NCI-H748 treated with DMSO at 0.1 percent for 48 hours (cell line): ENCODE measurements at regions not wholly inside any gene's neighbourhood (a gene's known extent, or its start where the extent isn't known, plus 50 kb on each side); places are given as distances from the start of the nearest gene placed in this dataset.

ENCODE experiments used
- DNase-seq: peaks from one replicate; lab custom pipeline; 2025; lab: John Stamatoyannopoulos, UW

GRCh38 chr1:239268007-239268406 lies 118.4 kb upstream of the CHRM3 start:
- no peak for DNase-seq

GRCh38 chr1:239263801-239264200 lies 122.6 kb upstream of the CHRM3 start:
- no peak for DNase-seq

- DNase-seq = no peak
Measured at GRCh38 chr1:239262538-239262937, 123.8 kb upstream of the CHRM3 start.

GRCh38 chr1:239261521-239261920 lies 124.8 kb upstream of the CHRM3 start:
- no peak for DNase-seq

DNA sequence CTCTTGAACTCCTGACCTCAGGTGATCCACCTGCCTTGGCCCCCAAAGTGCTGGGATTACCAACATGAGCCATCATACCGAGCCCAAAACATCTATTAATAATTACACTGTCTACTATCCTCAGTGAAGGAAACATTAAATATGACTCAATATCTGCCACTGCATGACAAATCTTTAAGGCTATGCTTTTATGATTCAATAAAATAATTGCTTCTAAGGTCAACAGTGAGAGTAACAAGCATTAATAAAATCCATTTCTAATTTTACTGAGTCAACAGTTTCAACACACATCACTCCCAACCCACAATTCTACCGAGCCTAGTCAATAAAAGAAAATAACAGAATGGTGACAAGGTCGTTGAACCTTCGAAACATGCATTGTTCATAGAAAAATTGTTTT lies 125.5 kb upstream of the CHRM3 start:
- DNase-seq = no peak

DNA sequence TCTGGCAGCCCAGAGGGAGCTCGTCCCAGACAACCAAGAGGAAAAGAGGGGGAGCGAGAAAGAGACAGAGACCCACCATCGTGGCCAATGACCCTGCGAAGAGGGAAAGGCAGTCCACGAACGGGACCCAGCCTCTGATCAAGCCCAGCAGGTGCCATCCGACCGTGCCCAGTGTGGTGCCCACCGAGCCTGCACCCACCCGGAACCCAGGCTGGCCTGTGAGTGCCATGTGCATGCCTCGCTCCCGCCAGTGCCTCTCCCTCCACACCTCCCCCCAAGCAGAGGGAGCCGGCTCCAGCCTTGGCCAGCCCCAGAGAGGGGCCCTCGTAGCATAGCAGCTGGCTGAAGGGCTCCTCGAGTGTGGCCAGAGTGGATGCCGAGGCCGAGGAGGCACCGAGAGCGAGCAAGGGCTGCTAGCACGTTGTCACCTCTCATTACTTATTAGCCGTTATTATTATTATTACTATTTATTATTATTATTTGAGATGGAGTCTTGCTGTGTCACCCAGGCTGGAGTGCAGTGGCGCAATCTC lies 130.7 kb upstream of the CHRM3 start:
- no peak for DNase-seq

DNA sequence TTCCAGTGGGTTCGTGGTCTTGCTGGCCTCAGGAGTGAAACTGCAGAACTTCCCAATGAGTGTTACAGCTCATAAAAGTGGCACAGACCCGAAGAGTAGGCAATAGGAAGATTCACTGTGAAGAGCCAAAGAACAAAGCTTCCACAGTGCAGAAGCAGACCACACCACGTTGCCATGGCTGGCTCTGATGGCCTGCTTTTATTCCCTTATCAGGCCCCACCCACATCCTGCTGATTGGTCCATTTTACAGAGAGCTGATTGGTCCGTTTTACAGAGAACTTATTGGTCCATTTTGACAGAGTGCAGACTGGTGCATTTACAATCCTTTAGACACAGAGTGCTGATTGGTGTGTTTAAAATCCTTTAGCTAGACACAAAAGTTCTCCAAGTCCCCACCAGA lies 131.4 kb upstream of the CHRM3 start:
- no peak for DNase-seq

DNA sequence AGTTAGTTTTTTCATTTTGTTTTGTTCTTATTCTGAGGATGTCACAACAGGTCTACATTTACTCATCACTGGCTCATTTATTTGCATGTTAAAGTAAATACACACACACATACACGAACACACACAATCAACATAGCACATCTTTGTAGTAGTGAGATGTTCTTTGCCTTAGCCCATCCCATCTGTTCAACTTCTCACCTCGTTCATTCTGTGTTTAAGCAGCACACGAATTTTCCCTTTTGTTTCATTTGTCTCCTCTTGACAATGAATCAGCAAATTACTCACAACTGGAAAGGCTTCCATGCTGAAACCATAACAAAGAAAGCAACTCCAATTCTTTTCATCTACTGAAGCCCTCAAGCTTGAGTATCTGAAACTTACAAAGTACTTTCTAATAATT lies 133.3 kb upstream of the CHRM3 start:
- DNase-seq = no peak

DNA sequence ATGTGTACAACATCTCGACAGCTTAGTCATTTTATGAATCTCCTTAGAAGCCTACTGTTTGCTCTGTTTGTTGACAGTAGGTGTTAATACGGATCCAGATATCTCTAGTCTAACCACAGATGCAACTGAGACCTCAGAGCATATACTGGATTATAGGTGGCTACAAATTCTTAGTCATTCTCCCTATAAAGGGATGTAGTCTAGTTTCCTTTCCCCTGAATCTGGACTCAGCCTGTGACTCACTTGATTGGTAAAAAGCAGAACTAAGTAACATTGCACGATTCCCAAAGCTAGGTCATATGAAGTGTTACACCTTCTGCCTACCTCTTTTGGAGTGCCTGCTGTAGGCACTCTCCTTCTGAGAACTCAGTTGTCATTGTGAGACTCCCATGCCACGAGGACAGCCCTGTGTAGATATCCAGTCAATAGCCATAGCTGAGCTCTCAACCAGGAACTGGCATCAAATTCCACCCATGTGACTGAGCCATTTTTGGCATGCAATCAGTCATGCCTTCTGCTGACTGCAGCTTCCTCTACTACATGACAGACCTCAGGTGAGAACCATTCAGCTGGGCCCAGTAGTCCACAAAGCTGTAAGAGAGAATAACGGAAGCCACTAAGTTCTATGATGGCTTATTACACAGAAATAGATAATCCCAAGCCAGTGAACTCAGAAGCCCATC lies 135.9 kb upstream of the CHRM3 start:
- DNase-seq = no peak

DNA sequence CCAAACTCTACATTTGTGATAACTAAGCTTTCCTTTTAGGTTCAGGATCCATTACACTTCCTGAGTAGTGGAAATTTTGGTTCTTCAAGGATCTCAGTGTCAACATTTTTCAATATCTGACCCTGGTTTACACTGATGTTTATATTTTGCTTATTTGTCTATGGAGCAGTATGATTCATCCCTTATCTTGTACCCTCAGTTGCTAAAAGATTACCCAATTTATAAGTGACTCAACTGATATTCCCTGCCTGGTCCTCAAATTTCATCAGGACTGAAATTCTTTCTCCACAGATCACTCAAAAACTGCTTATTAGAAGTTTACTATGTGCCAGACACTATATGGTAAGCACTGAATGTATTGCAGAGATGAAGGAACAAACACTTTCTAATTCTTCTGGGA lies 139.1 kb upstream of the CHRM3 start:
- no peak for DNase-seq

- DNase-seq = no peak
Measured at GRCh38 chr1:239244084-239244483, 142.3 kb upstream of the CHRM3 start.

GRCh38 chr1:239243006-239243405 lies 143.4 kb upstream of the CHRM3 start:
- DNase-seq = no peak

DNA sequence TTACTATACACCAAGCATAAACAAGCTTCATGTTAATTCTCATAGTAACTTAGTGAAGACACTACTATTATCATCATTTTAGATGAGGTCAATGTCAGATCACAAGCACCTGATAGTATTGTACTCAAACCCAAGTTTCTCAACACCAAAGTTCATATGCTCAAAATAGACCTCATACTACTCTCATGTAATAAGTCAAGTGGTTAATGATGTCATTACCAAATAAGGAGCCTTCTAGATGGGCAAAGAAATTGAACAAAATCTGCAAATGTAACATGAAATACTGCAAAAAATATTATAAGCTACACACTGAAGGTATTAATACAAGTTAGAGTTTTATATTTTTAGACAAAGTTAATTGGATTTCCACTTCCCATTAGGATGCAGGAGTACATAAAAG lies 144.0 kb upstream of the CHRM3 start:
- no peak for DNase-seq

- no peak for DNase-seq
Measured at GRCh38 chr1:239240736-239241135, 145.6 kb upstream of the CHRM3 start.

DNA sequence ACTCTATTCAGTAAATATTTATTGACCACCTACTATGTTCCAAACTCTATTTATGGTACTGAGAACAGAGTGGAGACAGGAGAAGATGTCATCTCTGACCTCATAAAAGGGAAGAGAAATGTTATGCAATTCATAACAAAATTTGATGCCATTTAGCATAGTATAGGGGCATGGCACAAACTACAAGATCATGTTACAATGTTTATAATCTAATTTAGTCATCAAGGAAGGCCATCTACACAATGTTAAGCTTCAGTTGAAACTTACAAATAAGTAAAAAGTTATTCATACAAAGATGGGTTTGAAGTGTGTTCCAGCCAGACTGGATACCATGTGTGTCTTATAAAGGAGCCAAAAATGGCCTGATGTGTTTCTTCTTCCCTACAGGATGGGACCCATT lies 146.8 kb upstream of the CHRM3 start:
- no peak for DNase-seq

DNA sequence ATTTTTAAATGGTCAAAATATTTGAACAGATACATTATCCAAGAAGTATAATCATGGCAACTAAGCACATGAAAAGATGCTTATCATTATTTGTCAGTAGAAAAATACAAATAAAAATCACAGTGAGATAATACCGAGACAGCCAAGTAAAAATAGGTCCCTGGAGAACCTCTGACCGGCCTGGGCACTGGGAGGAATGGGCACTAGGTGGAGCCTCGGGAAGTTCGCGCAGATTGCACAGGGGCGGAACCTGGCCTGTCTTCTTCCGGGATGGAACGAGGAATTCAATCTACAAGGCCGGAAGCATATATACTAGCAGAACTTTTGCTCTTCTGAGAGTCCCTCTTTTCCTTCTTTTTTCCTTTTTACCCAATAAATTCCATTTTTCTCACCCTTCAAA lies 148.5 kb upstream of the CHRM3 start:
- DNase-seq = no peak

GRCh38 chr1:239233626-239234025 lies 152.7 kb upstream of the CHRM3 start:
- DNase-seq = no peak

DNA sequence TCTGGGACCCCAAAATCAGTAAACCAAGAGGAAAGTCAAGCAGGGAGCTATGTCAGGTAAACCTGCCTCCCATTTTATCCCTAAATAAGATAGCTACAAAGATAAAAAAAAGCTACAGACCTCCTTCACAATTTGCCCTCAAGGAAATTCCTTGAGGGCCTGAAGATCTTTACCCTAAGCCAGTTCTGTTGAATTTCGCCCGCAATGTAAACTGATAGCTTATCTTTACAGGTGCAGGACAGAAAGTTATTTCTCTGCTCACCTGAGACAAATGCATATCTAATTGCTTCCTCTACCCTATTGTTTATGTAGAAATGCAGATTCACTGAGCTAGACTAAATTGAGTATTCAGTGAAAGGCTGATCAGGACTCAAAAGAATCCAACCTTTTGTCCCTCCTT lies 153.4 kb upstream of the CHRM3 start:
- no peak for DNase-seq

GRCh38 chr1:239228451-239228850 lies 157.9 kb upstream of the CHRM3 start:
- DNase-seq = no peak

- no peak for DNase-seq
Measured at GRCh38 chr1:239225396-239225795, 161.0 kb upstream of the CHRM3 start.

GRCh38 chr1:239224100-239224499 lies 162.3 kb upstream of the CHRM3 start:
- no peak for DNase-seq

DNA sequence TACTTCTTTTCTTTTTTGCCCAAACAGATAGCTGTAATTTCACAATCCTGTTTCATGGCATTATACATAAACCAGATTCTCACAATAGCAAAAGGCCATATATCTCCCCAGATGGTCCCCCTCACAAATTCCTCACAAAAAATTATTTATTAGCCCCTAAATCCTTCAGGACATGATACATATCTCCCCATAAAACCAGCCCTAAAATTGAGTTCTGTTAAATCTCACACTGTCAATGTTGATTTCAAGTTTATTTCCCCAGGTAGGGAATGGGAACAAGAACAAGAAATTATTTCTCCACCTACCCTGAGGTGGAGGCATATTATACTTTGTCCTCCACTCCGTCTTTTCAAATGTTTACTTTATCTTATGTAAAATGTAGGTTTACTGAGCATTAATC lies 163.4 kb upstream of the CHRM3 start:
- DNase-seq = no peak

- no peak for DNase-seq
Measured at GRCh38 chr1:239221656-239222055, 164.7 kb upstream of the CHRM3 start.

- DNase-seq = no peak
Measured at GRCh38 chr1:239219679-239220078, 166.7 kb upstream of the CHRM3 start.
